Fibroblast of gingiva (primary cell): ENCODE measurements at regions not wholly inside any gene's neighbourhood (a gene's known extent, or its start where the extent isn't known, plus 50 kb on each side); places are given as distances from the start of the nearest gene placed in this dataset.
A peak's percentile ranks its signal among the peaks of the same experiment; 100 is the strongest.

Experiments
- DNase-seq: peaks from one replicate; pipeline ENCODE4 v3.0.0-alpha.2; 2011; ENCODE audit warnings: low read depth

GRCh38 chr3:178146406-178146831, 389.8 kb upstream of the KCNMB2 start:
- DNase-seq: no peak

DNA sequence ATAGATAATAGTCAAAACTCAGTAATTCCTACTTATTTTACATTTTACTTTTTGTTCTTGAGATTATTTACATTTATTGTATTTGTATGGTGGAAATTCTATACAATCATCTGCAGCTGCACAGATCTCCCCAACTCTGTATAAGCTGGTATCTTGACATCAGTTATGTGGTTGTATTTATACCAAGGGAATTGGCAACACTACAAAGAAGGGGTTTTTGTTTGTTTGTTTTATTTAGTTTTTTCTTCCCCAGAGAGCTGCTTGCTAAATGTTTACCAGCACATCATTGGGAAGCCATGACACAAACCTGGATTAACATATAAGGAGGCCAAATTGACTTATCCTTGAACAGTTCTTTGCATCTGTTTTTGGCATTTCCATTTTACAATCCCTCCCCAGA, 389.2 kb upstream of the KCNMB2 start:
- DNase-seq: no peak

- DNase-seq: peak; percentile 16
Observed at GRCh38 chr3:178152031-178152806, 384.0 kb upstream of the KCNMB2 start.

- DNase-seq: no peak
Observed at GRCh38 chr3:178152988-178153387, 383.2 kb upstream of the KCNMB2 start.

- DNase-seq: no peak
Observed at GRCh38 chr3:178155521-178155920, 380.7 kb upstream of the KCNMB2 start.

DNA sequence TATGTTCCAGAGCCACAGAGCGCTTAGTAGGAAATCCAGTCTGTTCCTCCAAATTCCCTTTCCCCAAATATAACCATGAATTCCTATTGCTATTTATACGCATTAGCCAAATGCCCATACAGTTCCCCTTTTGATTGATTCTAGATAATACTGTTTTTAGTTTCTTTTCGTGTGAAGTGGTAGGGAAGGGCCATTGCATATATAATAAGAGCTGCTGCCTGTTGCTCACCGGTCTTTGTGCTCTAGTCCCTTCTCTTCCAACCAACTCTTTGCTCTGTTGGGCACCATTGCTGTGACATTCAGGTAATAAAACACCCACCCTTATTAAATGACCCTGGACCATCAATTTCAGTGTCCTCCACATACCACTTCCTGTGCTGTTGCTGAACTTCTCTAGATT, 379.9 kb upstream of the KCNMB2 start:
- DNase-seq: no peak

DNA sequence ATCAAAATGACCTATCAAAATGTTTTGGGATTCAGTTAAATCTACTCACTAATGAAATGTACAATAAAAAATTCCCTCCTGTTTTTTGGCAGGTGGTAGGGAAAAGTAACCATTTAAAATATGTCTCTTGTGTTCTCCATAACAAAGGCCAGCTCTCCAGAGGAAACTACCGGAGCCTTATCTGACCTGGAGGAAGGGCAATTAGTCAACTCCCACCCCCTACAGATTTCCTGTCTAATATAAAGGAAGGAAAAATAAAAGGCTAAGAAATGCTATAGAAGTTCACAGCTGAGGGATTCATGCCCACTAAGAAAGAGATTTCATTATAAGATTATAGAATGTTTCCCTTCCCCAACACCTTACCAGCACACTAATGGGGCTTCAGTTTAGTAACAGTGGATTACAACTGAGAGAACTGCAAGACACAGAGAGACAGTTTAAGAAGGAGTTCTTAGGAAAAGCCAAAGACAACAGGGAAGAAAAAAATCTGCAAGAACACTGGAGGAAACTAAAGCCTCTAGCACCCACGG, 376.5 kb upstream of the KCNMB2 start:
- DNase-seq: no peak

- peak; percentile 41 for DNase-seq
Observed at GRCh38 chr3:178169421-178169820, 366.8 kb upstream of the KCNMB2 start.

DNA sequence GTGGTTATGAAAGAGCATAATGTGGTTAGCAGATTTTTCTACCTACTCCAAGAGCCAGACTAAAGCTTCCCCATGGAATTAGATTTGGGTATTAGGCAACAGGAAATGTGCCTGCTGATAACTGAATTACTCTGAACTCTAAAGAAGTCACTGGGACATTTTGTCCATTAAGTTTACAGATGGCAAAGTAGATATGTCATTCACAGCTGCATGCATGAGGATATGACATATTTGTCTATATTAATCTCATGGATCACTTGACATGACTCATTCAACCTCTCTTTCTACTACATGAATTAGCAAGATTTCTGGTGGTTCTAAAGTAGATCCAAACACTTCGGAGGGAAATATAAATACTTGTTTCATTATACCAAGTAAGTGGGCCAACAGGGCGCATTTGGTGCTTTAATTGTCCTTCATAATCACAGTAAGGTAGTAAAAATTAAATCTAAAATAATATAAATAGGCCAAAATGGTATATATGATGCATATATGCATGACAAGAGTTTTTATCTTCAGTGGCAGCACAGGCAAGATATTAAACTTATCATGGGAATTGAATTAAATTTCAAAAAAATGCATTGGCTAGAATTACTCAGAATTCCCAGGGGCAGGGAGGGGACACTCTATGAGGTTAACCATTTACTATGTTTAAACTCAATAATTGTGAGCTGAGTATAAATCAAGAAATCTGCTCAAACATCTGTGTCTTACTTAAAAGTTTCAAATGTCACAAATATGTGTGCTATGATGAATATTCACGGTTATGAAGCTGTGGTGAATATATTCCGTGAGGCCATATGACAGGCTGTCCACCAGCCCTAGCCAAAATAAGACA, 365.3 kb upstream of the KCNMB2 start:
- DNase-seq: peak; percentile 92

GRCh38 chr3:178172121-178172520, 364.1 kb upstream of the KCNMB2 start:
- peak; percentile 4 for DNase-seq

DNA sequence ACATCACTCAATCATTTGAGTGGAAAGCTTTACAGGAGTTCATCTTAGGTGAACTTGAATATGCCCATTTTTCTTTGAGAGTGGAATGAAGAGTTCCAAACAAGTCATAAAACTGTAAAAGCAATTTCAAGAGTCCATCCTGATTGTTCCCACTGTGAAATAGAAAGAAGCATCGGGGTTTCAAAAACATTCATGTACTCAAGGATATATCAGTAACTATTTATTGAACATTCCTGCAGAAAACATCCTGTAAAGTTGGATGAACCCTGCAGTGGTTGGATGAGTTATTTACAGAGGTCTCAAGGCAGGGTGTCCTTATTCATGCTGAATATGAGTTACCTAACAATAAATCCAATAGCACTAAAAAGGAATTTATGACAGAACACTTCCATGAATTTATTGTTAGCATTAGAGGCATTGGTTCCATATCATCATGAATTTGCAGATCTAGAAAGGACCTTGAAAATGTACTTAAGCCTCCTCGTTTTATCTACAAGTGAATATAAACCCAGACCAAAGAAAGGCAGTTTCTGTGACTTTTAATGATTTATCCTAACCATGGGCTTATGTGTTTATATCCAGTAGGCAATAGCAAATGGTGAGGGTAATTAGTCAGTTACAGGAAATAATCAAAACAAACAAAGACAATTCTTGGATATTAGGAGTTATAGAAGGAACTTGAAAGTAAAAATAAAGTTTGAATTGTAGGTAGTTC, 361.9 kb upstream of the KCNMB2 start:
- no peak for DNase-seq

GRCh38 chr3:178181088-178181487, 355.1 kb upstream of the KCNMB2 start:
- DNase-seq: no peak

GRCh38 chr3:178181784-178182183, 354.5 kb upstream of the KCNMB2 start:
- DNase-seq: no peak

DNA sequence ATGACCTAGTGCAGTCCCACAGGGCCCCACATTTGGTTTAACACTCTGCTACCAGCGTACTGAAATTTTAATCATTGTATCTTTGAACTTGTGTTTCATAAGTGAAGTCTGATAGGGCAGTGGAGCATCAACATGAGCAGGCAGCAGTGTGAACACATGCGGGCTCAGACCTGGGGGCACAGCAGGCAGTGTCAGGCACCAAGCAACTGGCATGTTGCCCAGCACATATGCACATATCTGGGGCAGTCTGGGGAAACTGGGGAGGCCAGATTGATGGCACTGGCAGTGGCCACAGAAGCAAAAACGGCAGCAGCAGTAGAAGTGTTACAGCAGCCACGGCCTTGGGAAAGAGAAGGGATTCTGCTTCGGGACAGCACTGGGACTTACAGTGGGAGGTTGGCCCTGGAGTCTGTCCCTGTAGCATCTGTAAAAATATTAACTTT, 353.9 kb upstream of the KCNMB2 start:
- DNase-seq: no peak

- no peak for DNase-seq
Observed at GRCh38 chr3:178184833-178185232, 351.4 kb upstream of the KCNMB2 start.

- no peak for DNase-seq
Observed at GRCh38 chr3:178186666-178187065, 349.6 kb upstream of the KCNMB2 start.

DNA sequence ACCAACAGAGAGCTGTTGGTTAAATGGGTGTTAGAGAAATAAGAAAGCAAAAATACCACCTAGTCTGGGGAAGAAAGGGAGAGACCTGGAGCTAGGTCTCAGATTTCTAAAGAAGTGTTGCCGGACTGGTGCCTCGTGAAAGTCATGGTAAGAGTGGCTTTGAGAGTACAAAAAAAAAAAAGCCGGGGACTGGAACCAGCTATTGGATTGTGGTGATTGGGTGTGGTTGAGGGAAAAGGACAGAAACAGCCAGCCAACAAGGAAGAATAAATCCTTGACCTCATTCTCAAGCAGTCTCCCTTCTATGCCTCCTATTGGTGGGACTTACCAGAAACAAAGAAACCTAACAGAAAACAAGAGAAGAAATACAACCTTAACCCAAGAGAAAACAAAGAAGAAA, 346.4 kb upstream of the KCNMB2 start:
- DNase-seq: no peak

- no peak for DNase-seq
Observed at GRCh38 chr3:178193846-178194245, 342.4 kb upstream of the KCNMB2 start.

DNA sequence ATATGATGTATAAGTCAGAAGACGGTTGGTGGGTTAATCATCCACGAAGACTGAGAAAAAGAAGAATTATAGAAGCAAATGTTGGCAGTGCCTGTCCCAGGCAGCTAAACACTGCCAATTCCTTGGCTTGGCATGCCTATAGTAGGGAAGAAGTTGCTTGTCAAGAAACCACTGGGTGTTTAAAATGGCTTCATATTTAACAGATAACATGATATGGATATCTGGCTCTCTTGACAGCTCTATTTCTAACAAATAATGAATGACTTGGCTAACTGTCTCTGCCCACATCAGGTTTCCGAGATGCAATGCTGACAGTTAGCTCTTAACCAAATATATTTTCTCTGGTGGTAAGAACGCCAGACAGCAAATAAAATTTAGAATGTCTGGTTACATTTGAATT, 341.7 kb upstream of the KCNMB2 start:
- no peak for DNase-seq

GRCh38 chr3:178195824-178196223, 340.4 kb upstream of the KCNMB2 start:
- peak; percentile 58 for DNase-seq

- DNase-seq: no peak
Observed at GRCh38 chr3:178198329-178198728, 337.9 kb upstream of the KCNMB2 start.

DNA sequence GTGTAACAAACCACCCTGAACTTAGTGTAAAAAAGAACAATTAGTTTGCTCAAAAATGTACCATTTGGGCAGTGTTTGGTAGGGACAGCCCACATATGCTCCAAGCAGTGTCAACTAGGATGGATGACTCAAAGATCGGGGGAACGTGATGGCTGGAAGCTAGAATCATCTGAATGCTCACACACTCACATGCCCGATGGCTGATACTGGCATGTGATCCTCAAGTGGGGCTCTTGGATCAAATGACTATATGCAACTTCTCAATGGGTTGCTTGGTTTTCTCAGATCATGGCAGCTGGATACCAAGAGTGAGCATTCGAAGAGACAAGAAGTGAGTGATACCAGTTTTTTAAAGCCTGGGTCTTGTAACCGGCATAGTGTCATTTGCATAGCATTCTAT, 335.9 kb upstream of the KCNMB2 start:
- no peak for DNase-seq
